Endothelial cell of umbilical vein (primary cell): ENCODE measurements at regions not wholly inside any gene's neighbourhood (a gene's known extent, or its start where the extent isn't known, plus 50 kb on each side); places are given as distances from the start of the nearest gene placed in this dataset.

Experiments used
- BruUV-seq: library from RNA; stranded (reverse); fragments of 400-500 nt; replicated peaks from 2 replicates; lab custom pipeline; 2021; lab: Mats Ljungman, UMichigan
- CTCF ChIA-PET: fragments of 300-600, 350-600 bp; sonication (Branson Sonifier 250); formaldehyde crosslinking; loops from one replicate; lab custom pipeline; 2021; ENCODE audit warnings: antibody characterized with exemption, inconsistent platforms; lab: Charles Lee
- POLR2A ChIA-PET: fragments of 300-600, 350-600 bp; sonication (Branson Sonifier 250); formaldehyde crosslinking; loops from one replicate; lab custom pipeline; 2021; ENCODE audit warnings: antibody characterized with exemption, inconsistent platforms; lab: Charles Lee
- DNase-seq: peaks from one replicate; pipeline ENCODE4 v3.0.0-alpha.2; 2011; ENCODE audit warnings: low read depth, low spot score
- FAIRE-seq: peaks from 2 replicates; lab custom pipeline; 2011; peaks lifted over from hg19 to GRCh38; lab: Jason Lieb, UNC
- H2AFZ ChIP-seq: 2 replicates; pipeline ENCODE4 v1.6.0; 2012; ENCODE audit warnings: low read depth, low read length, control low read depth, inconsistent platforms
- H3K27ac ChIP-seq: 2 replicates; pipeline ENCODE4 v1.5.1; 2011; ENCODE audit warnings: low read depth, mild to moderate bottlenecking, control low read depth, low read length, moderate library complexity; ENCODE audit not compliant: insufficient read depth
- H3K27me3 ChIP-seq, 2 experiments: 2 replicates each; pipeline versions ENCODE4 v1.6.0 to v1.6.1; 2011; ENCODE audit warnings: low read length in 2 of 2, mixed read lengths in 1 of 2; ENCODE audit not compliant: control insufficient read depth in 2 of 2, insufficient read depth in 2 of 2
- H3K36me3 ChIP-seq, 2 experiments: 2 replicates in 1 of 2; 3 replicates in 1 of 2; pipeline ENCODE4 v1.5.1; 2011; ENCODE audit warnings: low read length in 2 of 2, mild to moderate bottlenecking in 1 of 2, moderate library complexity in 1 of 2; ENCODE audit not compliant: control insufficient read depth in 2 of 2, insufficient read depth in 2 of 2; ENCODE audit errors: extremely low read depth in 1 of 2
- H3K4me1 ChIP-seq: 3 replicates; pipeline ENCODE4 v1.5.1; 2011; ENCODE audit warnings: mild to moderate bottlenecking, low read length; ENCODE audit not compliant: control insufficient read depth, insufficient read depth; ENCODE audit errors: extremely low read depth
- H3K4me2 ChIP-seq: 2 replicates; pipeline ENCODE4 v1.6.1; 2011; ENCODE audit warnings: low read length, control low read depth, mixed read lengths; ENCODE audit not compliant: insufficient read depth
- H3K4me3 ChIP-seq, 3 experiments: fragments of 200-600 bp in 1 of 3; sonication (generic), shearing (Covaris generic) in 1 of 3; replicated peaks in 1 of 3; 2 replicates each; pipeline ENCODE4 v1.5.1; 2011 to 2016; ENCODE audit warnings: control low read depth in 3 of 3, low read length in 3 of 3, mild to moderate bottlenecking in 2 of 3, inconsistent platforms in 1 of 3, low read depth in 1 of 3, moderate library complexity in 1 of 3; ENCODE audit not compliant: insufficient read depth in 1 of 3
- H3K79me2 ChIP-seq: 2 replicates; pipeline ENCODE4 v1.6.0; 2012; ENCODE audit warnings: low read length, inconsistent platforms; ENCODE audit not compliant: control insufficient read depth, insufficient read depth
- H3K9ac ChIP-seq: replicated peaks from 2 replicates; pipeline ENCODE3; 2011; ENCODE audit warnings: low read length, control low read depth; ENCODE audit not compliant: insufficient read depth; ENCODE audit errors: extremely low read depth
- H3K9me1 ChIP-seq: replicated peaks from 3 replicates; pipeline ENCODE4 v1.6.0; 2011; ENCODE audit warnings: mild to moderate bottlenecking, low read length; ENCODE audit not compliant: control insufficient read depth, insufficient read depth; ENCODE audit errors: extremely low read depth
- H3K9me3 ChIP-seq: replicated peaks from 2 replicates; pipeline ENCODE4 v1.5.1; 2012; ENCODE audit warnings: low read length, inconsistent platforms; ENCODE audit not compliant: control insufficient read depth, insufficient read depth
- H4K20me1 ChIP-seq: replicated peaks from 2 replicates; pipeline ENCODE3; 2011; ENCODE audit warnings: mild to moderate bottlenecking, low read length; ENCODE audit not compliant: control insufficient read depth, insufficient read depth; ENCODE audit errors: extremely low read depth
- CTCF ChIP-seq, 2 donors: IDR thresholded peaks; 1 replicate in 1 of 2; 2 replicates in 1 of 2; pipeline ENCODE4 v1.5.1; 2011; ENCODE audit warnings: low read length in 2 of 2, mild to moderate bottlenecking in 2 of 2, moderate library complexity in 2 of 2, control low read depth in 1 of 2, inconsistent platforms in 1 of 2, low read depth in 1 of 2; ENCODE audit not compliant: insufficient read depth in 1 of 2; ENCODE audit errors: extremely low read depth in 1 of 2
- EZH2 ChIP-seq: IDR thresholded peaks from 2 replicates; pipeline ENCODE4 v1.6.1; 2012; ENCODE audit warnings: borderline replicate concordance, low read depth, mild to moderate bottlenecking, moderate library complexity, low read length, inconsistent platforms; ENCODE audit not compliant: severe bottlenecking
- FOS ChIP-seq: IDR thresholded peaks from 2 replicates; pipeline ENCODE4 v1.6.1; 2011; ENCODE audit warnings: mild to moderate bottlenecking, low read length, moderate library complexity, borderline replicate concordance; ENCODE audit not compliant: insufficient read depth
- GATA2 ChIP-seq: IDR thresholded peaks from 2 replicates; pipeline ENCODE4 v1.7.0; 2011; ENCODE audit warnings: low read depth, mild to moderate bottlenecking, moderate library complexity, mixed read lengths, low read length; ENCODE audit not compliant: insufficient read length, insufficient read depth
- JUN ChIP-seq: IDR thresholded peaks from 2 replicates; pipeline ENCODE4 v1.6.1; 2011; ENCODE audit warnings: borderline replicate concordance, low read depth; ENCODE audit not compliant: insufficient read length, insufficient read depth
- MAX ChIP-seq: IDR thresholded peaks from 2 replicates; pipeline ENCODE4 v1.6.1; 2011; ENCODE audit not compliant: insufficient read depth, insufficient read length
- MYC ChIP-seq: IDR thresholded peaks from one replicate; pipeline ENCODE4 v1.6.1; 2011; ENCODE audit warnings: mild to moderate bottlenecking, low read depth, low read length
- POLR2A ChIP-seq: IDR thresholded peaks from 2 replicates; pipeline ENCODE4 v1.6.1; 2012; ENCODE audit warnings: low read depth, mild to moderate bottlenecking, control low read depth, low read length
- POLR2AphosphoS5 ChIP-seq: IDR thresholded peaks from 2 replicates; pipeline ENCODE4 v1.6.1; 2012; ENCODE audit warnings: low read depth, mild to moderate bottlenecking, control low read depth, low read length, moderate library complexity; ENCODE audit not compliant: insufficient read depth
- dilution Hi-C: fragments of 300-500 bp; cut with MboI; formaldehyde crosslinking; loops from one replicate; pipeline ENCODE4 v1.15.0; 2019; ENCODE audit warnings: low sequenced_read_pairs; ENCODE audit not compliant: extremely low pct_ligation_motif_present
- intact Hi-C: fragments of 100-400 bp; cut with micrococcal nuclease; formaldehyde crosslinking; loops from one replicate; pipeline ENCODE4 v1.10.0; 2022

- CTCF ChIA-PET: interaction anchor here (0.6 to 10.1 kb wide), 21 partner anchors 9 to 1485 kb away, joined by 3 to 275 read pairs (median 5); no protein-coding TSS in a partner anchor
- H3K9me1 ChIP-seq: no peaks in the 10 kb centered on the region
- FAIRE-seq: peak; percentile 8
- H3K4me1 ChIP-seq: no peaks in the 10 kb centered on the region
- no peak overlapping the region for H3K4me3 ChIP-seq
- no peaks in the 10 kb centered on the region for H3K9me3 ChIP-seq
- no peak overlapping the region for H2AFZ ChIP-seq
- dilution Hi-C loops: no loop called here
- POLR2A ChIA-PET: no interaction called here
- peak; percentile 43 for DNase-seq
- no peak overlapping the region for H3K4me2 ChIP-seq
- BruUV-seq: no TSS peak
- no peak overlapping the region for H3K27ac ChIP-seq
- H3K79me2 ChIP-seq: no peaks in the 10 kb centered on the region
- H4K20me1 ChIP-seq: no peaks in the 10 kb centered on the region
- no peaks in the 10 kb centered on the region for H3K36me3 ChIP-seq
- TF ChIP-seq CTCF (IDR thresholded peaks at IDR 0.05; ENCODE audit: extremely low read depth in 1 of 2, insufficient read depth in 1 of 2, low read depth in 1 of 2, low read length in 2 of 2) (peak; percentile 46), POLR2A (no peak)
- H3K27me3 ChIP-seq: peaks cover 0 to 4% of the 10 kb centered on the region in 2 experiments
- intact Hi-C loops: loop anchor here (1.0 kb wide), 3 partner anchors 72 to 1482 kb away; no protein-coding TSS in a partner anchor
- no peak overlapping the region for H3K9ac ChIP-seq
Measured at GRCh38 chr2:211085056-211085680, 528.8 kb downstream of the CPS1 start.

GRCh38 chr2:211086049-211086448 lies 529.6 kb downstream of the CPS1 start:
- Histone ChIP-seq H3K36me3 (no peaks in the 10 kb centered on the region), H3K9ac (no peak overlapping the region), H3K9me1 (no peaks in the 10 kb centered on the region), H3K79me2 (no peaks in the 10 kb centered on the region), H3K9me3 (no peaks in the 10 kb centered on the region), H2AFZ (no peak overlapping the region), H3K4me3 (no peak overlapping the region), H3K4me2 (no peak overlapping the region), H3K4me1 (no peaks in the 10 kb centered on the region), H3K27ac (no peak overlapping the region), H3K27me3 (peaks cover 0 to 4% of the 10 kb centered on the region in 2 experiments), H4K20me1 (no peaks in the 10 kb centered on the region)
- dilution Hi-C loops (no loop called here), intact Hi-C loops (no loop called here)
- BruUV-seq: no TSS peak
- ChIA-PET CTCF (interaction anchor here (1.0 to 10.1 kb wide), 13 partner anchors 10 to 1484 kb away, joined by 3 to 275 read pairs (median 6); no protein-coding TSS in a partner anchor), POLR2A (no interaction called here)
- DNase-seq (no peak), FAIRE-seq (no peak)
- TF ChIP-seq POLR2A (no peak), CTCF (IDR thresholded peaks at IDR 0.05; ENCODE audit: extremely low read depth in 1 of 2, insufficient read depth in 1 of 2, low read depth in 1 of 2, low read length in 2 of 2) (no peak), JUN (no peak), MYC (no peak), FOS (no peak), GATA2 (no peak), MAX (no peak), EZH2 (no peak), POLR2AphosphoS5 (no peak)
